IPS-18a (cell line): ENCODE measurements at regions not wholly inside any gene's neighbourhood (a gene's known extent, or its start where the extent isn't known, plus 50 kb on each side); places are given as distances from the start of the nearest gene placed in this dataset.
"Not testable (repeated sequence)": the region's sequence is repeated elsewhere in the genome, so short reads cannot be mapped to it uniquely, and the experiment has no call there.

Experiments used
- H3K27ac ChIP-seq: one replicate; pipeline ENCODE4 v1.5.1; 2013; ENCODE audit warnings: low read length
- H3K27me3 ChIP-seq: one replicate; pipeline ENCODE4 v1.6.1; 2013; ENCODE audit warnings: mild to moderate bottlenecking, low read length; ENCODE audit not compliant: control insufficient read depth, insufficient read depth
- H3K36me3 ChIP-seq: one replicate; pipeline ENCODE4 v1.6.1; 2013; ENCODE audit warnings: low read depth, low read length; ENCODE audit not compliant: control insufficient read depth
- H3K4me1 ChIP-seq: one replicate; pipeline ENCODE4 v1.6.1; 2013; ENCODE audit warnings: low read depth, low read length; ENCODE audit not compliant: control insufficient read depth
- H3K4me3 ChIP-seq: one replicate; pipeline ENCODE4 v1.5.1; 2013; ENCODE audit warnings: low read length
- H3K9ac ChIP-seq: one replicate; pipeline ENCODE4 v1.6.1; 2013; ENCODE audit warnings: mild to moderate bottlenecking, low read length, moderate library complexity
- H3K9me3 ChIP-seq: one replicate; pipeline ENCODE4 v1.6.1; 2013; ENCODE audit warnings: low read depth, low read length; ENCODE audit not compliant: control insufficient read depth

DNA sequence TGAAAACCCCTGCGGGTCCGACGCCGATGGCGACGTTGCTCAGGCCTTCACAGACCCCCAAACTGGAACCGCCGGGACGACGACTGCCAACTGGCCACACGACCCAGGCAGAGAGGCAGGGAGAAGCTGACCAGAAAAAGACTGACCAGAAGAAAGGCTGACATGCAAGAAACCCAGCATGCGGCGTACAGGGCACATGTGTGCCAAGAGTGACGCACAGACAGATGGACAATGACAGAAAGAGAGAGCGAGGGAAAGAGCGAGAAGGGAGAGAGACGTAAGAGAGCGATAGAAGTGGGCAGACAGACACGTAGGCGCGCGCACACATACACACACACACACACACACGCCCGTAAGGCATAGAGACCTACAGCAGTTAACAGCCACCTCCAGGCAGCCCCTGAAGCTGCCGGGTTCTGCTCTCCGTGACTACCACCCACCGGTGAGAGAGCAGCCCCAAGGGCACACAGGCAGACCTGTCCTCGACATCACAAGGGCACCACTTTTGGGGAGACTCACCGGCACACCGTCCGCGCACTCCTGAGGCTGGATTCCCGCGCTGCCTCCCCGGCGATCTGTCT is 67.2 kb upstream of the ZNF527 start:
- peak overlapping the region; percentile 70 for H3K4me3 ChIP-seq
- H3K27ac ChIP-seq = no peak overlapping the region
- H3K36me3 ChIP-seq = no peaks in the 10 kb centered on the region
- H3K27me3 ChIP-seq = peaks cover 5% of the 10 kb centered on the region
- H3K9ac ChIP-seq = peak overlapping the region; percentile 42
- peaks cover 9% of the 10 kb centered on the region for H3K9me3 ChIP-seq
- no peaks in the 10 kb centered on the region for H3K4me1 ChIP-seq

DNA sequence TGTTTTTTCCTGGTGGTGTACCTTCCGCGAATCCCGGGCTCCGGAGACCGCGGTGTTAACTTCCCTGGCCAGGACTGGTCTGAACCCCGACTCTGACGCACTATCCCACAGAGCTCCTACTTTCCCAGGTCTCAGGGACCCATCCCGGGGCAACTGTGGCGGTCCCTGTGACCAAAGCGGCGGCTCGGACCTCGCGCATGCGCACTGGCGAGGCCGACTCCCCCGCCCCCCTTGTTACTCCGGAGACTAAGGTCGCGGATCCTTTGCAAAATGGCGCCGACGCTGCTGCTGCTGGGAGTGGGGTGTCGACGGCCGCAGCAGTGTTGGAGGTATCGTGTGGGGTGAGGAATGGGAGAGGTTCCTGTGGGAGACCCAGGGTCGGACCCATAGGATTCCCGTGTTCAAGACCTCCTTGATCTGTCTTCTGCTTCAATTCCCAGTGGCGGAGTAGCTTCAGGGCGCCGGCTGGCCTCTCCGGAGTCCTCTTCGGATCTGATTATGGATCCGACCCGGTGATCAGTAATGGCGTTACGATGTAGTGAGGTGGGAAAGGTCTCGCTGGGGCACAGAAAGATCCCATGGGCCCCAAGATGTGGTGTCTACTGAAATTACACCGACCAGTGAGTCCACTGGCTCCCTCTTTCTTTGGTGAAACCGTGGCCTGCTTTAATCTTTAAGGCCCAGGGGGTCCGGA is 66.6 kb upstream of the ZNF527 start:
- Histone ChIP-seq H3K4me3 (peak overlapping the region; percentile 70), H3K27ac (no peak overlapping the region), H3K4me1 (no peaks in the 10 kb centered on the region), H3K9me3 (peaks cover 9% of the 10 kb centered on the region), H3K9ac (peak overlapping the region; percentile 42), H3K27me3 (peaks cover 5% of the 10 kb centered on the region), H3K36me3 (no peaks in the 10 kb centered on the region)

DNA sequence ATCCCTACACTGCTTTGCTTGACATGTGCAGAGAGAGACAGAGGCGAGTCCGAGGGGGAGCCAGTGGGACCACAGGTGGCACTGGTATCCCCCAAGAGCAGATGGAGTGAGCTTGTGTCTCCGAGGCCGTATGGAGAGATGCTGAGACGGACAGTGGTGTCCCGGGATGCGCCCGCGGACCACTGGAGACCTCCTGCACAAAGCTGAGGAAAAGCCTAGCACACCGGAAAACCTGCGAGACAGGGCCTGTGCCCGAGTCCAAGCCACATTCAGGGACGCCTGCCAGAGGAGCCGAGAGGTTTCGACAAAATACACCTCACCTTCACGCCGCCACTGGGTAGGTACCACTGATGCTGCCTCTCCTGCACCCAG is 66.0 kb upstream of the ZNF527 start:
- Histone ChIP-seq H3K4me3 (peak overlapping the region; percentile 70), H3K27ac (no peak overlapping the region), H3K27me3 (peaks cover 5% of the 10 kb centered on the region), H3K36me3 (no peaks in the 10 kb centered on the region), H3K9ac (no peak overlapping the region), H3K4me1 (no peaks in the 10 kb centered on the region), H3K9me3 (peaks cover 9% of the 10 kb centered on the region)

DNA sequence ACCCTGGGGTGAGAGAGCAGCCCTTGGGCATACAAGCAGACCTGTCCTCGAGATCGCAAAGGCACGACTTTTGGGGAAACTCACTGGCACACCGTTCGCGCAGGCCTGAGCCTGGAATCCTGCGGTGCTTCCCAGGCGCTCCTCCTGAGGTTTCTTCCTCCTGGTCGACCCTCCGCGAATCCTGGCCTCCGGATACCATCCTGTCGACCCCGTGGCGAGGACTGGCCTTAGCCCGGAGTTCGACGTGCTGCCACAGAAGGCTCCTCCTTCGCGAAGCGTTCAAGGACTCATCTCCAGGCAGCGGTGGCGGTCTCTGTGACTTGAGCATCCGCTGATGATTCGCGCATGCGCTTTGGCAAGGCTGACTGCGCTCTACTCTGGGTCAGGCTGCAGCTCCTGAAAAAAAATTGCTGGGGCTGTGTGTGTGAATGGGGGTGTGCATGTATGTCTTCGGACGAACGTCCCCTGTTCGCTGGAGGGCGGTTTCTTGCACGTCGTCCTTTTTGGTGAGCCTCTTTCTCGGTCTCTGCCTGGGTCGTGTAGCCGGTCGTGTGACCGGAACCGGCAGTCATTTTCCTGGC is 64.4 kb upstream of the ZNF527 start:
- no peak overlapping the region for H3K4me3 ChIP-seq
- H3K36me3 ChIP-seq = no peaks in the 10 kb centered on the region
- no peak overlapping the region for H3K9ac ChIP-seq
- no peak overlapping the region for H3K27ac ChIP-seq
- H3K4me1 ChIP-seq = no peaks in the 10 kb centered on the region
- peaks cover 5% of the 10 kb centered on the region for H3K27me3 ChIP-seq
- peaks cover 9% of the 10 kb centered on the region for H3K9me3 ChIP-seq

DNA sequence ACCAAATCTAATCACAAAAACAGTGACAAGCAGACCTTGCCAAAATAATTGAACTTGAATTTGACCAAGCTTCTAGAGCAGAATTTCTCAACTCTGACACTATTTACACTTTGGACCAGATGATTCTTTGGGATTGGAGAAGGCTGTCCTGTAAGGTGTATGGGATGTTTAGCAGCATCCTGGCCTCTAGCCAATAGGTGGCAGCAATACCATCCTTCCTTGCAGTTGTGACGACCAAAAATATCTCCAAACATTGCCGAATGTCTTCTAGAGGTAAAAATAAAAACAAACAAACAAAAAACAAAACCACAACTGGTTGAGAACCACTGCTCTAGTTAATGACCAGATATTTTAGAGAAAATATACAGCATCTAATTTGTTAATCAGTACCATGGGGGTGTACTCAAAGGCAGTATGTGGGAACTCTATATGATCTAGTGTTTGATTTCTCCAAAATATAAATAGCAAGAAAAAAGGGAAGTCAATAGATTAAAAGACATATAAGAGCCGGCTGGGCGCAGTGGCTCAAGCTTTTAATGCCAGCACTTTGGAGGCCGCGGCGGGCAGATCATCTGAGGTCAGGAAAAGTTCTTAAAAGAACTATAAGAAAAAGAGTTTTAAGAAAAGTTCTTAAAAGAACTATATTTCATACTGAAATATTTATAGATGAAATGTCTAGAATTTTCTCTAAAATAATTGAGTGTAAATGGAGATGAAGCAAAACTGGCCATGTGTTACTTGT is 60.9 kb upstream of the ZNF527 start:
- no peak overlapping the region for H3K27ac ChIP-seq
- no peak overlapping the region for H3K9ac ChIP-seq
- no peaks in the 10 kb centered on the region for H3K27me3 ChIP-seq
- H3K9me3 ChIP-seq = peaks cover under 1% of the 10 kb centered on the region
- no peaks in the 10 kb centered on the region for H3K36me3 ChIP-seq
- no peaks in the 10 kb centered on the region for H3K4me1 ChIP-seq
- no peak overlapping the region for H3K4me3 ChIP-seq

DNA sequence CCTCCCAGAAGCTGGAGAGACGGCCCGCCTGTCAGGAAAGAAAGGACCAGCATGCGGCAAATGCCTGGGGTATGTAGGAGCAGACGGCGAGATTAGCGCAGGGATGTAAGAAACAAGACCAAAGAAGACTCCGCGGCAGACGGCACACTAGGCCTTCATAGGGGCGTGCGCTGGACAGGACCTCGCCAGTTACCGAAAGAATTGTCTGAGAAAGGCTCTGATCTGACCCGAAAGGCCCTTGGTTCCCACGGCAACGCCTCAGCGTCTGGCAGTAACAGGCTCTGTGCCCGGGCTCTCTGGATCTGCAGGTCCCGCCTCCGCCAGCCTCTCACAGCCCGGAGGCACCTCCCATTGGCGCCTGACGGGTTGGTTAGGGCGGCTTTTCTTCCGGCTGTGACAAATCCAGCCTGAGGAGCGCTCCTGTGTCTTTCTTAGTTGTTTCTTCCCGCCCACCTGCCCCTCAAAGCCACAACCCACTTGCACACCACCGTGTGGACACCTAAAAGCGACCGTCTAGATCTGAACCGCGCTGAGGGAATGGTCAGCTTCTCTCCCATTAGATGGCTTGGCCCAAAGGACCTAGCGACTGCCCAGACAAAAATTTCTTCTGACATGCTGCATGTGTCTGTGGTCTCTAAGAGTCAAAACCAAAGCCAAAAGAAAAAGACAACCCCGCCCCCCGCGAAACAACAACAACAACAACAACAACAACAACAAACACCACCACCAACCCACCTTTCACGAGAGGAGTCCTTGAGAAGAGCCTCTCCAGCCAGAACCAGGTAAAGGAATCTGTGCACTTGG is 58.2 kb upstream of the ZNF527 start:
- not testable (repeated sequence) for H3K9ac ChIP-seq, H3K36me3 ChIP-seq, H3K27ac ChIP-seq, H3K4me1 ChIP-seq, H3K27me3 ChIP-seq, H3K9me3 ChIP-seq
- H3K4me3 ChIP-seq = peak overlapping the region; percentile 39

DNA sequence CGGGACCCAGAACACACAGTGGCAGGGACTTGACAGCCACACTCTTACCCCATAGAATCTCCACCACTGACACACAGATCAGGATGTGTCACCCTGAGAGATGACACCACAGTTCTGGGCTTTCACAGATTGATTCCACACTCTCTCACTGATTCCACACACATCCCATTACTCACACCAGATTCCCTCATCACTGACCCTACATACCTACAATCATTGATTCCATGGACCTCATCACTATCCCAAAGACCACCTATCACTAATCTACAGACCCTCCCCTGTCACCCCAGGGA is 57.6 kb upstream of the ZNF527 start:
- peak overlapping the region; percentile 25 for H3K4me3 ChIP-seq
- no peak overlapping the region for H3K9ac ChIP-seq
- no peaks in the 10 kb centered on the region for H3K36me3 ChIP-seq
- no peaks in the 10 kb centered on the region for H3K9me3 ChIP-seq
- no peaks in the 10 kb centered on the region for H3K27me3 ChIP-seq
- H3K27ac ChIP-seq = no peak overlapping the region
- no peaks in the 10 kb centered on the region for H3K4me1 ChIP-seq

DNA sequence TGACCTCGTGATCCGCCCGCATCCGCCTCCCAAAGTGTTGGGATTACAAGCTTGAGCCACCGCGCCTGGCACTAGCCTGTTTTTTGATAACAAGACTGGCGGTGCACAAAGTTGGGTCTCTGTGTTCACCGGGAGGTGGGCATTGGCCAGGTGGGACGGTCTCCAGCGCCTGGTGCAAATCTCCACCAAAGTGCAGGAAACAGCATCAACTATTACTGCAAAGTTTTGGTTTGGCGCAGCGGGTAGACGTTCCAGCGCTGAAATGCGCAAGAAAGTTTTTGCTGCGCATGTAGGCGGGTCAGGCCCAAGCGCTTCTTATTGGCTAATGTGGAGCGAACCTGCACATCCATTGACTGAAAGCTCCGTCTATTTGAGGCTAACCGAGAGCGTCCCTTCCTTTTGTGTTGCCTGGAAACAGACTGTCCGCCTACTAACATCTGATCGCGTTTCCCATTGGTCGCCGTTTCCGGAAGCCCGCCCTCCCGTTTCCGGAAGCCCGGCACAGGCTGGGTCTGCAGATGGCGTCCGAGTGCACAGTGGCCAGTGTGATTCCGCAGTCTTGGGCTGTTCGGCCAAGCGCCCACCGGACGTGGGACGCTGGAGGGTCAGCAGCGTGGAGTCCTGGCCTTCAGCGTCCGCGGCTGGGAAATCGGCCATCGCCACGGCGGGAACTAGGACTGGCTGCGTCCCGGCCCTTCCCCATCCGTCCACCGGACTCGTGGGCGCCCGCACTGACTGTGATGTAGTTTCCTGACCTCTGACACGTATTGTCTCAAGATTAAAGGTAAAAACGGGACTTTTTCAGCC is 53.3 kb upstream of the ZNF527 start:
- Histone ChIP-seq H3K36me3 (no peaks in the 10 kb centered on the region), H3K27me3 (no peaks in the 10 kb centered on the region), H3K4me3 (peak overlapping the region; percentile 98), H3K9ac (peak overlapping the region; percentile 89), H3K27ac (peak overlapping the region; percentile 67), H3K4me1 (peaks cover 7% of the 10 kb centered on the region), H3K9me3 (no peaks in the 10 kb centered on the region)

DNA sequence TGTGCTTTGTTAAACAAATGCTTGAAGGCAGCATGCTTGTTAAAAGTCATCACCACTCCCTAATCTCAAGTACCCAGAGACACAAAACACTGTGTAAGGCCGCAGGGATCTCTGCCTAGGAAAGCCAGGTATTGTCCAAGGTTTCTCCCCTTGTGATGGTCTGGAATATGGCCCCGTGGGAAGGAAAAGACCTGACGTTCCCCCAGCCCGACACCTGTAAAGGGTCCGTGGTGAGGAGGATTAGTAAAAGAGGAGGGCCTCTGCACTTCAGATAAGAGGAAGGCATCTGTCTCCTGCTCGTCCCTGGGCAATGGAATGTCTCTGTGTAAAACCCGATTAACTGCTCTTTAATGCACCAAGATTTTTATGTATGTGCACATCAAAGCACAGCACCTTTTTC is 49.9 kb upstream of the ZNF527 start:
- H3K27me3 ChIP-seq, H3K27ac ChIP-seq, H3K4me1 ChIP-seq, H3K9ac ChIP-seq, H3K9me3 ChIP-seq: not testable (repeated sequence)
- peaks cover 22% of the 10 kb centered on the region for H3K36me3 ChIP-seq
- H3K4me3 ChIP-seq = peak overlapping the region; percentile 3
